ENCODE measurements at regions not wholly inside any gene's neighbourhood (a gene's known extent, or its start where the extent isn't known, plus 50 kb on each side); places are given as distances from the start of the nearest gene placed in this dataset.

DNA sequence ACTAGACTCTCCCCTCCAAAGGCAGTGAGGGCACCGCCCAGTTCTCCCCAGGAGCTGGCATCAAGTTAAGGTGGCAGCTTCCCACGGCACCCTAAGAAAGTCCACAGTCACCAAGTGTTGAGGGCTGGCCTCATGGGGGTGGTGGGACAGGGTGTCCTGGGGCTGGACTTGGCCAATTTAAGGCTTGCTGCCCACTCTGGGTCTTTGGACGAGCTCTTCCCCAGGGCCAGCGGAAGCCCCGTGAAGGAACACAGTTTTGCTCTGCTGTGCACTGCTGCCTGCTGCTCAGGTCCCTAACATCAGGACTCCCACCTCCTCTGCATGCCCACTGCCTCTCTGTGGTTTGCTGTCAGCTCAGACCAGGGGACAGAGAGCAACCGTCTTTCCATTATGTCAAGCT is 57.3 kb upstream of the TMEM72 start:
- no peak for DNase-seq (ENCODE audit: low read depth)

DNA sequence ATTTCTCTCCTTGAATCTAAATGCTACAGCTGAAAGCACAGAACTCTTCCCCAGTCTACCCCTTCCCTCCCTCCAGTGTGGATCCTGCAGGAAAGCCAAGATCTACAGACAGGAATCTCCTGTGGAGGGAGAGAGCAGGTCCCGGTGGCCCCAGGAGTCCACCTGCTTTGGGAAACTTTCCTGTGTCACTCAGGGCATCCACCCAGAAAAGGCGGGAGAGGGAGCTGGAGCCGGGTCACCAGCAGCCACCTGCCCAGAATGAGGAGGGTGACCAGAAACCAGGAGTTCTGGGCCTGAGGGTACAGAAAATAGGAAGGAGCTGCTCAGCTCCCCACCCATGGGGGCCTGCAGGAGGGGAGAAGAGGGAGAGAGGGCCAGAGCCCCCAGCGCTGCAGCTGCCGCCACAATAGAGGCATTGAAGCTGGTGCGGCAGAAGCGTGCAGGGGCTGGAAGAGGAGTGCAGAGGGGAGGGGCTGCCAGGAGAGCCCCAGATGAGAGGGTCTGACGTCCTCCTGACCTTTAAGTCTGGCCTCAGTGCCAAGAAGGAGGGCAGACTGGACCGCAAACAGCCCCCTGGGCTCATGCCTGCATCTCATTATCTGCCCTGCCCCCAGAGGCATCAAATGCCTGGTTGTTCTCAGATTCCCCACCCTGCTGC is 56.3 kb upstream of the TMEM72 start:
- no peak for DNase-seq (ENCODE audit: low read depth)

DNA sequence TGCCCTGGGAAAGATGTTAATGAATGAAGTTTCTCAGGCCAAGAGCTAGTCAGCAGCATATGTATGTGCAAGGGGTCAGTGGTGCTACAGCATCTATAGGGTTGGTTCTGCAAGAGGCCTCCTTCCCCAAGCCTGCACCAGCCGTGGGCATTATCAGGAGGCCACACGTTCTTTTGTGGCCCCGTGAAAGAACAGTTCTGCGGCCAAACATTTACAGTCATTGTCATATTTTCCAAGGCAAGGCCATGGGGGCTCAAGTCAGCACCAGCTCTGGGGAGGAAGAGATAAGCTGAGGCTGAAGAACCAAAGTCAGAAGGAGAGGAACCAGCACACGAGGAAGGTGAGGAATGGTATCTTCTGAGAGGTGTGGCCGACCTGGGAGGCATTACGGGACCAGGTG is 54.4 kb upstream of the TMEM72 start:
- peak; percentile 49 for DNase-seq (ENCODE audit: low read depth)

DNA sequence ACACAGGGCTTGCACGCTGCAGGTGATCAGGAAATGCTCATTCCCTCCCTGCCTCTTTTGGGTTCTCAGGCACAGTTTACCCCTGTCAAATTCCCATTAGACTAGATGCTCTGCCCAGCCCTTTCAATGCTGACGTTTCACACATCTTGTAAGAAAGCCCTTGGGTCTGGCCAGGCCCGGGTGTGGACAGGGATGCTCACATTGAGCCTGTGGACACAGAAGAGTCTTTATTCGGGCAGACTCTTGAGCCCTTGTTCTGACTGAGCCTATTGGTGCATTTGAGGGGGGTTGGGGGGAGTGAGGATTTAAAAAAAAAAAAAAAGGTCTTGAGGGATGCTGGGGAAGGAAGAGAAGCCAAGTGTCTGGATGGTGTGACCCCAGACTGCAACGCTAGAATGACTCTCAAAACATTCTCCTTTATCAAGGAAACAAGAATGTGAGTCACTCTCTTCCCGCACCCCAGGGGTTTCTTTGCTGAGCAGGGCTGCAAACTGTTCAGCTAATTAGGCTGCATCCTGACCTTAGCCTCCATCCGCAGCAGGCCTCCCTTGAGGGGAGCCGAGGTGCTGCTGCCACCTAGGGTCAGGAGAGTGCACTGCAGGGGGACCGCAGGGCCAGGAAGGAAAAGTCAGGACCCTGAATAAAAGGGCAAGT is 53.6 kb upstream of the TMEM72 start:
- peak; percentile 21 for DNase-seq (ENCODE audit: low read depth)

DNA sequence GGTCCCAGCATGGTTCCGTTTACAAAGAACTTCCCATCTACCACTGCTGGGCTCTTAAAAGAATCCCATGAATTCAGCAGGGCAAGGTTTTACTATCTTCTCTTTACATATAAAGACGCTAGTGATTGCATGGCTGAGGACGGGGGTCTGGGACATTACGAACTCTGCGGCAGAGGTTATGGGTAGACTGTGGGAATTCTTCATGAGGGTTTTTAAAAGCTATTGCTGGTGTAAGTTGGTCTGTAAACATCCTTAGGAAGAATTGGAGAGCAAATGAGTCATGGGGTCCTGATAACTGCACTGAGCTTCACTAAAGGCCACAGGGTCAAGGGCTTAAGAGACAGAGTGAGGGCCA is 53.1 kb upstream of the TMEM72 start:
- no peak for DNase-seq (ENCODE audit: low read depth)

DNA sequence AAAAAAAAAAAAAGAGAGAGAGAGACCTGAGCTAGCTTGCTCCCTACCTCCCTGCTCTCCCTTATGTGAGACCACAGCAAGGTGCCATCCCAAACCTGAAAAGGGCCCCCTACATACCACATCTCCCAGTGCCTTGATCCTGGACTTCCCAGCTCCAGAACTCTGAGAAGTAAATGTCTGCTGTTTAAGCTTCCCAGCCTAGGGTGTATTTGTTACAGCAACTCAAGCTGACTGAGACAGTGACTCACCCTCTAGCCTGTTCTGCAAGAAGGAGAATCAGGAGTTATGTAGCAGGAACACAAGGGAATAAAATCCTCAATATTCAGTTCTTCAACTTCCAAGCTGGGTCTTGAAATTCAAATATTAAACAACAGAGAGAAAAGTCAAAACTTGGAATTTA is 52.1 kb upstream of the TMEM72 start:
- DNase-seq (ENCODE audit: low read depth), result no peak

DNA sequence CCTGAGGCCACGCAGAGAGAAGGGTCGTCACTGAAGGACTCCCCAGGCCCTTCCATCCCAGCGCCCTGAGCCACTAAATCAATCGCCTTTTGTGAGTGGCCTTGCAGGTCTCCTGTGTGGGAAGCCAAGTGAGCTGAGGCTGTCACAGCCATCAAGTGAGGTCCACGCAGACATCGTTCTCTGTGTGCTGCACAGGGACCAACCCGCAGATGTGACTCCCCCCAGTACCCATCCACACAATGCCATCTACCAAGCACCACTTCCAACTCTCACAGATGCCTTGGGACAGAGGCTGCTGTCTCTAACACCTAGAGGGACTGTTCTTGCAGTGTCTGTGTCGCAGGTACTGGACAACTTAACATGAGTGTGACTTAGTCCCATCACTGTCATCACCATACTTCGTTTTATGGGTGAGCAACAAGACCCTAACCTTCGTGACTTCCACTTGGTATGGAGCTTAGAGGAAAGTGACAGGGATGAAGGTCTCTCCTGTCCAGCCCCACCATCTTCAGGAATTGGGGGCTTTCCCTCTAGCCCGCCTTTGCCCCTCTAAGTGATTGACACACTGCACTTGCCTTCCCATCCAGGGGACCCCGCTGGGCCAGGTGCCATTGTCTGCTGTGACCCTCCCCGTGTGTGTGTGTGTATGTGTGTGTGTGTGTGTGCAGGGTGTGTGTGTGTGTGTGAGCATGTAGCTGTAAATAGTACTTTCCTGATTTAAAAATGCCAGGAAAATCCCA is 51.4 kb upstream of the TMEM72 start:
- DNase-seq (ENCODE audit: low read depth), result no peak

DNA sequence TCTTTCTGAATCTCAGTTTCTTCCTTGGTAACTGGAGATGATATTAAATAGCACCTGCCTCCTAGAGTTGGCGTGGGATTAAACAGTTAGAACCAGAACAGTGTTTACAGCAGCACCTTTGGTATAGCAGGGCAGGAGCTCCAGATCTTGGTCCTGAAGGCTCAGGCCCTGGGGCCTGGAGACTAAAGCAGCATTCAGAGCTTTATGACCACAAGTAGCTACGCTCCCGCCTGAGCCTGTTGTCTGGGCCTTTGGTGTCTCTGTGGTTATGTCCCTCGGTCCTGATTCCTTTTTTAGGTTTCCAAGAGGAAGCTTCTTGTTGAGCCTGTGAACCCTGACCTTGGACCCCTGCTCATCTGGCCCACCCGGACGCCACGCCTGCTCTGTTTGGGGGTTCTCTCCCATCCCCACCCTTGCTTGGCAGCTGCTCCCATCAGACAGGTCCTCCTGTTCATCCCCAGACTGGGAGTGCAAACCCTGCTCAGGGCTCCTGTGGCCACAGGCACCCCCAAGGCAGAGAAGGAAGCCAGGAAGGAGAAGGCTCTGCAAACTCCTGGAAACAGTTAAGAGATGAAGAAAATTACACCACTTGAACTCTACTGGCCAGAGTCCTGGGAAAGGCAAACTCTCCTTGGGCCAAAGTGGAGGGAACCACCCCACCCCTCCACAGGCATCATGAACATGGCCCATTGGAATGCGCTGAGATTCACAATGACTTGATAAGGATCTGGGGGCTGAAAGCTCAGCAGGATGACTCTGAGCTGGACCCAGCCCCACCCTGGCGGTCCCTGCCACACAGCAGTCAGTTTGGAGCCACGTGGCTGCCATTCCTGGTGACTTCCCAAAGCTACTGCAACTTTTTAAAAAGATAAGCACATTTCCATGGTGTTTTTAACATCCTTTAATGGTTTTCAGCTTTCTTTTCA is 50.1 kb upstream of the TMEM72 start:
- no peak for DNase-seq (ENCODE audit: low read depth)
